ENCODE measurements at regions not wholly inside any gene's neighbourhood (a gene's known extent, or its start where the extent isn't known, plus 50 kb on each side); places are given as distances from the start of the nearest gene placed in this dataset.

- no peaks in the 10 kb centered on the region for H3K9me3 Mint-ChIP-seq
- ATAC-seq (replicated peaks) = no peak
- H3K4me1 Mint-ChIP-seq = no peaks in the 10 kb centered on the region
- H3K4me3 Mint-ChIP-seq = no peak overlapping the region
- no peaks in the 10 kb centered on the region for H3K27me3 Mint-ChIP-seq
- no peak overlapping the region for H3K27ac Mint-ChIP-seq
- H3K36me3 Mint-ChIP-seq (ENCODE audit: low read depth) = no peaks in the 10 kb centered on the region
These were observed 2075.3 kb upstream of the C9orf72 start for GRCh38 chr9:29648601-29649000.

DNA sequence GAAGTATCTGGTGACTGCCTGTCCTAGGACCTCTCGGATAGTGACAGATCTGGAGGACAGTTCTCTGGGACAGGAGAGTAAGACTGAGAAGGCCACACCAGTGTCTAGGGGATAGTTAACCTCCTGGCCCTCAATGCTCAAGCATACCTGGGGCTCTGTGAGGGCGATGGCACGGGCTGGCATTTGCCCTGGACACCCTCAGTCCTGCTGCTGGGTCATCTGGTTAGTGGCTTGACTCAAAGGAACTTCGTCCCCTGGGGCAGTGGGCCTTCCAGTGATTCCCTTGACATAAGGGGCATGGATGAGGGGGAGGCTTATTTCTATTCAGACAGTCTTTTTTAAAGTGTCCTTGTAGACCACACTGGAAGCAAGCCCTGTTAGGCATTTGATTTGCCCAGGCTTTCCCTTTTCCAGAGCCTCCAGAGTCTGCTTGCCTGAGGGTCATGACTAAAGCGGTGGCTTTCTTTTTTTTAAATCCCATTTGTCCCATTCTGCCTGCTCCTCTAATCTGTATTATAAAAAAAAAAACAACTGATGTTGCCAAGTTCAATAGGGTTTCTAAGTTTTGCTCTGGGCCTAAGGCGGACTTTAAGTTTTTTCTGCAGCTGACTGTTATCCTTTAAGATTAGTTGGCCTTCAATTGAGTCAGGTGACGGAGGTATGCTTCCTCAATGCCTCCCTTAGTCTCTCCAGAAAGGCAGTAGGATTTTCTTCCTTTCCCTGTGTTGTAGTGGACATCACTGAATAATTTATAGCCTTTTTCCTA is 2083.5 kb upstream of the C9orf72 start:
- Mint-ChIP-seq H3K9me3 (peaks cover 9% of the 10 kb centered on the region), H3K27me3 (no peaks in the 10 kb centered on the region), H3K4me1 (no peaks in the 10 kb centered on the region), H3K27ac (no peak overlapping the region), H3K4me3 (no peak overlapping the region), H3K36me3 (ENCODE audit: low read depth) (no peaks in the 10 kb centered on the region)
- ATAC-seq (replicated peaks) = no peak

- Mint-ChIP-seq H3K27me3 (no peaks in the 10 kb centered on the region), H3K4me1 (no peaks in the 10 kb centered on the region), H3K27ac (no peak overlapping the region), H3K9me3 (peaks cover 9% of the 10 kb centered on the region), H3K4me3 (no peak overlapping the region), H3K36me3 (ENCODE audit: low read depth) (no peaks in the 10 kb centered on the region)
- ATAC-seq (replicated peaks) = no peak
These were observed 2084.5 kb upstream of the C9orf72 start for GRCh38 chr9:29657821-29658220.

GRCh38 chr9:29659014-29659413 is 2085.7 kb upstream of the C9orf72 start:
- Mint-ChIP-seq H3K4me1 (no peaks in the 10 kb centered on the region), H3K27me3 (no peaks in the 10 kb centered on the region), H3K27ac (no peak overlapping the region), H3K9me3 (peaks cover 9% of the 10 kb centered on the region), H3K4me3 (no peak overlapping the region), H3K36me3 (ENCODE audit: low read depth) (no peaks in the 10 kb centered on the region)
- ATAC-seq (replicated peaks) = no peak

- Mint-ChIP-seq H3K4me1 (no peaks in the 10 kb centered on the region), H3K27me3 (no peaks in the 10 kb centered on the region), H3K4me3 (no peak overlapping the region), H3K9me3 (peaks cover 8% of the 10 kb centered on the region), H3K27ac (no peak overlapping the region), H3K36me3 (ENCODE audit: low read depth) (no peaks in the 10 kb centered on the region)
- no peak for ATAC-seq (replicated peaks)
These were observed 2086.5 kb upstream of the C9orf72 start for GRCh38 chr9:29659736-29660135.

DNA sequence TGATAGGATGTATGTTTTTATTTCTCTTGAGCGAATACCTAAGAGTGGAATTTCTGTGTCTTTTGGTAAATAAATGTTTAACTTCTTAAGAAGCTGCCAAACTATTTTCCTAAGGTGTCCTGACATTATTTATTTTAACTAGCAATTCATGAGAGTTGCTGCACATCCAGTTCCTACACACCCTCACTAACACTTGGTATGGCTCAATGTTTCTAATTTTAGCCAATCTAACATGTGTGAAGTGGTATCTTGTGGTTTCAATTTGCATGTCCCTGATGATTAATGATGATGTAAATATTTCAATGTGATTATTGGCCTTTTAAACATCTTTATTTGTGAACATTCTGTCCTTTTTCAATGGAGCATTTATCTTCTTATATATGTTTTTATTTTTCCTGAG is 2095.5 kb upstream of the C9orf72 start:
- no peak overlapping the region for H3K27ac Mint-ChIP-seq
- no peaks in the 10 kb centered on the region for H3K9me3 Mint-ChIP-seq
- no peaks in the 10 kb centered on the region for H3K36me3 Mint-ChIP-seq (ENCODE audit: low read depth)
- no peak overlapping the region for H3K4me3 Mint-ChIP-seq
- no peaks in the 10 kb centered on the region for H3K4me1 Mint-ChIP-seq
- no peaks in the 10 kb centered on the region for H3K27me3 Mint-ChIP-seq
- no peak for ATAC-seq (replicated peaks)

- H3K27me3 Mint-ChIP-seq = no peaks in the 10 kb centered on the region
- no peak overlapping the region for H3K27ac Mint-ChIP-seq
- no peaks in the 10 kb centered on the region for H3K36me3 Mint-ChIP-seq (ENCODE audit: low read depth)
- H3K4me1 Mint-ChIP-seq = no peaks in the 10 kb centered on the region
- no peak overlapping the region for H3K4me3 Mint-ChIP-seq
- H3K9me3 Mint-ChIP-seq = peaks cover 3% of the 10 kb centered on the region
- no peak for ATAC-seq (replicated peaks)
These were observed 2096.3 kb upstream of the C9orf72 start for GRCh38 chr9:29669613-29670012.

- no peaks in the 10 kb centered on the region for H3K36me3 Mint-ChIP-seq (ENCODE audit: low read depth)
- H3K9me3 Mint-ChIP-seq = peaks cover 7% of the 10 kb centered on the region
- no peak overlapping the region for H3K4me3 Mint-ChIP-seq
- H3K27ac Mint-ChIP-seq = no peak overlapping the region
- no peaks in the 10 kb centered on the region for H3K4me1 Mint-ChIP-seq
- H3K27me3 Mint-ChIP-seq = no peaks in the 10 kb centered on the region
- no peak for ATAC-seq (replicated peaks)
These were observed 2112.2 kb upstream of the C9orf72 start for GRCh38 chr9:29685531-29685930.

DNA sequence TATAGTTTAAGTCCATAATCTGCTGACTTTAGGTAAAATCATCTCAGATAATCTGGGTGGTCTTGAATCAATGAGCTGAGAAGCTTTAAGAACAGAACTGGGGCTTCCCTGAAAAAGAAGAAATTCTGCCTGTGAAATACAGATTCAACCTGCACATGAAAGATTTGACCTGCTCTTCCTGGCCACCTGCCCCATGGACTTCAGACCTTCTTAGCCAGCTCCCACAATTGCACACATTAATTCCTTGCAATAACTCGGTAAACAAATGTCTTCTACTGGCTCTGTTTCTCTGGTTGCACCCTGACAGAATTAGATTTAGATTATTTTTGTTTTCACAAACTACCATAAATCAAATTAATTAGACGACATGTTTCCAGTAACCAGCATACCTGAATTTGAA is 2117.9 kb upstream of the C9orf72 start:
- Mint-ChIP-seq H3K4me3 (no peak overlapping the region), H3K9me3 (peaks cover 12% of the 10 kb centered on the region), H3K4me1 (no peaks in the 10 kb centered on the region), H3K27ac (no peak overlapping the region), H3K36me3 (ENCODE audit: low read depth) (no peaks in the 10 kb centered on the region), H3K27me3 (no peaks in the 10 kb centered on the region)
- no peak for ATAC-seq (replicated peaks)

DNA sequence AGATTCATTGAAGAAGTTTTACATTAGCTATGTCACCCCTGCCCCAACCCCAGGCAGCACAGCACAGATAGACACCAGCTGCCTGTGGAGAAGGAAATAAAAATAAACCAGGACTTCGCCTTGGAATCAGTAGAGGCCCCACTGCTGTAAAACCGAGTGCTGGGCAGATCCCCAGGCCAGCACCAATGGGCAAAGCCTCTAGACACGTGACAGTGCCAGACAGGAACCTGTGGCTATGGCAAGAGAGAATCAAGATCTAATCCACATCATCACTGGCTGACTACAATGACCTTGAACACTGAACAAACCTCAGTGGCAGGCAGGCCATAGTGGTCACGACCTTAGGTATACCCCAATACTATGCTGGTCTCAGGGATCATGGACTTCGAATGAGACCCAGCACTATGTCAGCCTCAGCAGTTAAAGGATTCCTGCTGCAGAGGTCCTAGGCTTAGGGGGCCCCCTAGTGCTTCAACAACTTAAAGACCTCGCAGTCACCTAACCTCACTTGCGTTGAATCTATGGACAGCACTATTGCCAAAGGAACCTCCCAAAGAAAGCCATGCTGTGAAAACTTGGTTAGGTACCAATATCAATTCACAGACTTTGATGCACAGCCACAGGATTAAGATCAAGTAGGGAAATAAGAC is 2118.6 kb upstream of the C9orf72 start:
- Mint-ChIP-seq H3K9me3 (peaks cover 12% of the 10 kb centered on the region), H3K36me3 (ENCODE audit: low read depth) (no peaks in the 10 kb centered on the region), H3K27me3 (no peaks in the 10 kb centered on the region), H3K4me1 (no peaks in the 10 kb centered on the region), H3K4me3 (no peak overlapping the region), H3K27ac (no peak overlapping the region)
- no peak for ATAC-seq (replicated peaks)

GRCh38 chr9:29697011-29697410 is 2123.7 kb upstream of the C9orf72 start:
- H3K36me3 Mint-ChIP-seq (ENCODE audit: low read depth) = no peaks in the 10 kb centered on the region
- no peak overlapping the region for H3K27ac Mint-ChIP-seq
- ATAC-seq (replicated peaks) = no peak
- H3K27me3 Mint-ChIP-seq = no peaks in the 10 kb centered on the region
- no peaks in the 10 kb centered on the region for H3K4me1 Mint-ChIP-seq
- peaks cover 15% of the 10 kb centered on the region for H3K9me3 Mint-ChIP-seq
- no peak overlapping the region for H3K4me3 Mint-ChIP-seq

DNA sequence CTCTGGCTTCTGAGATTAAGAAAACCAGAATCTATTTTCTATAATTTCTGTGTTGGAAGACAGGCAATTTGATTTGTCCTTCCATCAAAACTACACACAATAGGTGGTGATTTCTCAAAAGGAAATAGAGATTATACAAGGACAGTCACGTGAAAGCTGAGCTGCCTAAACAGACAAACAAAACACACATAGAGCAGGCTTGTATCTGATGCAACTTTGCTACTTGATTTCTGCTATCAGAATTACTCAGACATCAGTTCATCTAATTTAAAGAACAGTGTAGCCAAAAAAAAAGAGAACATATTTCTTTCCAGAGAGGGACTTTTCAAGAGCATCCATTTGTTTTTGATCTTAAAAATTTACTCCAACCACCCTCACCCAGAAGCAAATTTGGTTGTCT is 2128.3 kb upstream of the C9orf72 start:
- Mint-ChIP-seq H3K36me3 (ENCODE audit: low read depth) (no peaks in the 10 kb centered on the region), H3K9me3 (peaks cover 3% of the 10 kb centered on the region), H3K27ac (no peak overlapping the region), H3K4me1 (no peaks in the 10 kb centered on the region), H3K4me3 (no peak overlapping the region), H3K27me3 (no peaks in the 10 kb centered on the region)
- no peak for ATAC-seq (replicated peaks)

GRCh38 chr9:29701971-29702370 is 2128.7 kb upstream of the C9orf72 start:
- ATAC-seq (replicated peaks) = no peak
- H3K27ac Mint-ChIP-seq = no peak overlapping the region
- H3K9me3 Mint-ChIP-seq = peaks cover 3% of the 10 kb centered on the region
- H3K27me3 Mint-ChIP-seq = no peaks in the 10 kb centered on the region
- no peaks in the 10 kb centered on the region for H3K36me3 Mint-ChIP-seq (ENCODE audit: low read depth)
- no peak overlapping the region for H3K4me3 Mint-ChIP-seq
- no peaks in the 10 kb centered on the region for H3K4me1 Mint-ChIP-seq

DNA sequence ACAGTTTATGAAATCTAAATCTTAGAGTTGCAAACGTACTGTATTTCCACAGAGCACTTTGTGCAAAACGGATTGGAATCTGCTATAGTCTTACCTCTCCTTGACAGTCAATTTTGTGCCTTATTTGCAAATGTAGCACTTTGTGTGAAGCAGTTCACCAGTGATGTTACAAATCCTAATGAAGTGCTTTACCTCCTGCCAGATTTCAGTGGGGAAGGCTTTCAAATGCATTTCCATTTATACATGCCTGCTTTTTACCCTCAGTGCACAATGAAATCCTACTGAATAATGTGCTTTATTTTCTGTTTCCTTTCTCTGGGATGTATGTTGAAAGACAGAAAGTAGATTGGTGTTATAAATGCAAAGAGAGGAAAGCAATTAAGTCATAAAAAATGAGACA is 2141.6 kb upstream of the C9orf72 start:
- H3K36me3 Mint-ChIP-seq (ENCODE audit: low read depth) = no peaks in the 10 kb centered on the region
- ATAC-seq (replicated peaks) = no peak

DNA sequence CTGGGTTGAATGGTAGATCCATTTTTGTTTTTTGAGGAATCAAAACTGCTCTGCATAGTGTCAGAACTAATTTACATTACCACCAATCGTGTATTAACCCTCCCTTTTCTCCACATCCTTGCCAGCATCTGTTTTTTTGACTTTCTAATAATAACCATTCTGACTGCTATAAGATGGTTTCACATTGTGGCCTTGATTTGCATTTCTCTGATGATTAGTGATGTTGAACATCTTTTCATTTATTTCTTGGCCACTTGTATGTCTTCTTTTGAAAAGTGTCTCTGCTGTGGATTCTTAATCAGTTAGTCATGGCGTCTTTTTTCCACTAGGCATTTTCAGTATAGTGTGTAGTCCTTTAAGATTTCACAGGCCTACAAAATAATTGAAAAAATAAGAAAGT is 2144.3 kb upstream of the C9orf72 start:
- no peaks in the 10 kb centered on the region for H3K27me3 Mint-ChIP-seq
- no peak overlapping the region for H3K4me3 Mint-ChIP-seq
- H3K27ac Mint-ChIP-seq = no peak overlapping the region
- no peaks in the 10 kb centered on the region for H3K36me3 Mint-ChIP-seq (ENCODE audit: low read depth)
- H3K4me1 Mint-ChIP-seq = no peaks in the 10 kb centered on the region
- no peak for ATAC-seq (replicated peaks)
- H3K9me3 Mint-ChIP-seq = no peaks in the 10 kb centered on the region

More for the DNA sequence above, 2141.6 kb upstream of the C9orf72 start:
- Mint-ChIP-seq H3K27ac (no peak overlapping the region), H3K9me3 (no peaks in the 10 kb centered on the region), H3K4me1 (no peaks in the 10 kb centered on the region), H3K27me3 (no peaks in the 10 kb centered on the region), H3K4me3 (no peak overlapping the region)

Data from activated T-helper 17 cell treated with anti-CD3 and anti-CD28 coated beads, Interleukin-2, amount 50 U/mL, for 72 hours (primary cell).